Sigmoid colon (tissue), 4 donors: ENCODE measurements at regions not wholly inside any gene's neighbourhood (a gene's known extent, or its start where the extent isn't known, plus 50 kb on each side); places are given as distances from the start of the nearest gene placed in this dataset.

Source experiments
- EP300 ChIP-seq, 4 donors: sonication (generic); formaldehyde crosslinking; IDR thresholded peaks; one replicate each; pipeline ENCODE4 v1.6.1; 2017; ENCODE audit warnings: antibody characterized with exemption in 4 of 4
- POLR2AphosphoS5 ChIP-seq, 4 donors: sonication (generic); formaldehyde crosslinking; IDR thresholded peaks; one replicate each; pipeline ENCODE4 v1.6.1; 2017; ENCODE audit warnings: antibody characterized with exemption in 4 of 4
- TF ChIP-seq, protein P1 (sequence below), 4 experiments: fragments of 450-650 bp in 3 of 4; fragments of 200-600 bp in 1 of 4; IDR thresholded peaks; one replicate each; pipeline ENCODE4 v1.5.1; 2016 to 2019; ENCODE audit warnings: antibody characterized with exemption in 4 of 4, mild to moderate bottlenecking in 3 of 4, moderate library complexity in 2 of 4

GRCh38 chr11:56916162-56916561 lies 72.6 kb upstream of the OR5AK2 start:
- TF ChIP-seq POLR2AphosphoS5 (IDR thresholded peaks at IDR 0.05), result no peak
- TF ChIP-seq, protein P1, sequence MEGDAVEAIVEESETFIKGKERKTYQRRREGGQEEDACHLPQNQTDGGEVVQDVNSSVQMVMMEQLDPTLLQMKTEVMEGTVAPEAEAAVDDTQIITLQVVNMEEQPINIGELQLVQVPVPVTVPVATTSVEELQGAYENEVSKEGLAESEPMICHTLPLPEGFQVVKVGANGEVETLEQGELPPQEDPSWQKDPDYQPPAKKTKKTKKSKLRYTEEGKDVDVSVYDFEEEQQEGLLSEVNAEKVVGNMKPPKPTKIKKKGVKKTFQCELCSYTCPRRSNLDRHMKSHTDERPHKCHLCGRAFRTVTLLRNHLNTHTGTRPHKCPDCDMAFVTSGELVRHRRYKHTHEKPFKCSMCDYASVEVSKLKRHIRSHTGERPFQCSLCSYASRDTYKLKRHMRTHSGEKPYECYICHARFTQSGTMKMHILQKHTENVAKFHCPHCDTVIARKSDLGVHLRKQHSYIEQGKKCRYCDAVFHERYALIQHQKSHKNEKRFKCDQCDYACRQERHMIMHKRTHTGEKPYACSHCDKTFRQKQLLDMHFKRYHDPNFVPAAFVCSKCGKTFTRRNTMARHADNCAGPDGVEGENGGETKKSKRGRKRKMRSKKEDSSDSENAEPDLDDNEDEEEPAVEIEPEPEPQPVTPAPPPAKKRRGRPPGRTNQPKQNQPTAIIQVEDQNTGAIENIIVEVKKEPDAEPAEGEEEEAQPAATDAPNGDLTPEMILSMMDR (IDR thresholded peaks at IDR 0.05), result no peak
- TF ChIP-seq EP300 (IDR thresholded peaks at IDR 0.05), result no peak
